GM12892 (cell line): ENCODE measurements at regions not wholly inside any gene's neighbourhood (a gene's known extent, or its start where the extent isn't known, plus 50 kb on each side); places are given as distances from the start of the nearest gene placed in this dataset.

Source experiments
- POLR2A ChIP-seq: IDR thresholded peaks from 2 replicates; pipeline ENCODE4 v1.6.1; 2011; ENCODE audit warnings: low read depth, low read length, control low read depth
- POLR2AphosphoS5 ChIP-seq: IDR thresholded peaks from 2 replicates; pipeline ENCODE4 v1.6.1; 2011; ENCODE audit warnings: low read depth, low read length, control low read depth
- TAF1 ChIP-seq: IDR thresholded peaks from 2 replicates; pipeline ENCODE4 v1.6.1; 2011; ENCODE audit warnings: low read depth, mild to moderate bottlenecking, control low read depth, low read length, borderline replicate concordance

GRCh38 chr15:77684341-77685081 lies 51.8 kb upstream of the LINGO1 start:
- TF ChIP-seq TAF1 (no peak), POLR2AphosphoS5 (no peak), POLR2A (no peak)
